ENCODE measurements at regions not wholly inside any gene's neighbourhood (a gene's known extent, or its start where the extent isn't known, plus 50 kb on each side); places are given as distances from the start of the nearest gene placed in this dataset.

- in situ Hi-C loops (cut with HindIII; ENCODE audit: low sequenced_read_pairs) = no loop called here
Observed at GRCh38 chr22:48353116-48353947, 1474.3 kb downstream of the BRD1 start.

GRCh38 chr22:48352086-48352911 lies 1475.4 kb downstream of the BRD1 start:
- in situ Hi-C loops (cut with HindIII; ENCODE audit: low sequenced_read_pairs) = no loop called here

- in situ Hi-C loops (cut with HindIII; ENCODE audit: low sequenced_read_pairs) = no loop called here
Observed at GRCh38 chr22:48351376-48352085, 1476.1 kb downstream of the BRD1 start.

- in situ Hi-C loops (cut with HindIII; ENCODE audit: low sequenced_read_pairs) = no loop called here
Observed at GRCh38 chr22:48350456-48350855, 1477.2 kb downstream of the BRD1 start.

GRCh38 chr22:48348855-48349254 lies 1478.8 kb downstream of the BRD1 start:
- in situ Hi-C loops (cut with HindIII; ENCODE audit: low sequenced_read_pairs) = no loop called here

GRCh38 chr22:48347311-48347710 lies 1480.4 kb downstream of the BRD1 start:
- in situ Hi-C loops (cut with HindIII; ENCODE audit: low sequenced_read_pairs) = no loop called here

GRCh38 chr22:48346911-48347310 lies 1480.8 kb downstream of the BRD1 start:
- in situ Hi-C loops (cut with HindIII; ENCODE audit: low sequenced_read_pairs) = no loop called here

GRCh38 chr22:48346311-48346710 lies 1481.4 kb downstream of the BRD1 start:
- in situ Hi-C loops (cut with HindIII; ENCODE audit: low sequenced_read_pairs) = no loop called here

GRCh38 chr22:48345631-48346030 lies 1482.0 kb downstream of the BRD1 start:
- in situ Hi-C loops (cut with HindIII; ENCODE audit: low sequenced_read_pairs) = no loop called here

GRCh38 chr22:48343461-48343860 lies 1484.2 kb downstream of the BRD1 start:
- in situ Hi-C loops (cut with HindIII; ENCODE audit: low sequenced_read_pairs) = no loop called here

GRCh38 chr22:48342732-48343131 lies 1484.9 kb downstream of the BRD1 start:
- in situ Hi-C loops (cut with HindIII; ENCODE audit: low sequenced_read_pairs) = no loop called here

- in situ Hi-C loops (cut with HindIII; ENCODE audit: low sequenced_read_pairs) = no loop called here
Observed at GRCh38 chr22:48342016-48342415, 1485.7 kb downstream of the BRD1 start.

- in situ Hi-C loops (cut with HindIII; ENCODE audit: low sequenced_read_pairs) = no loop called here
Observed at GRCh38 chr22:48340727-48341709, 1486.7 kb downstream of the BRD1 start.

- in situ Hi-C loops (cut with HindIII; ENCODE audit: low sequenced_read_pairs) = no loop called here
Observed at GRCh38 chr22:48340191-48340590, 1487.5 kb downstream of the BRD1 start.

- in situ Hi-C loops (cut with HindIII; ENCODE audit: low sequenced_read_pairs) = no loop called here
Observed at GRCh38 chr22:48338793-48339705, 1488.6 kb downstream of the BRD1 start.

- in situ Hi-C loops (cut with HindIII; ENCODE audit: low sequenced_read_pairs) = no loop called here
Observed at GRCh38 chr22:48337957-48338792, 1489.5 kb downstream of the BRD1 start.

GRCh38 chr22:48336339-48337060 lies 1491.2 kb downstream of the BRD1 start:
- in situ Hi-C loops (cut with HindIII; ENCODE audit: low sequenced_read_pairs) = no loop called here

Data from DLD1 (cell line).